LHCN-M2 (cell line): ENCODE measurements at regions not wholly inside any gene's neighbourhood (a gene's known extent, or its start where the extent isn't known, plus 50 kb on each side); places are given as distances from the start of the nearest gene placed in this dataset.
"Not testable (repeated sequence)": the region's sequence is repeated elsewhere in the genome, so short reads cannot be mapped to it uniquely, and the experiment has no call there.

Experiments used
- DNase-seq: peaks from one replicate; pipeline ENCODE4 v3.0.0-alpha.2; 2012; ENCODE audit warnings: low read depth

DNA sequence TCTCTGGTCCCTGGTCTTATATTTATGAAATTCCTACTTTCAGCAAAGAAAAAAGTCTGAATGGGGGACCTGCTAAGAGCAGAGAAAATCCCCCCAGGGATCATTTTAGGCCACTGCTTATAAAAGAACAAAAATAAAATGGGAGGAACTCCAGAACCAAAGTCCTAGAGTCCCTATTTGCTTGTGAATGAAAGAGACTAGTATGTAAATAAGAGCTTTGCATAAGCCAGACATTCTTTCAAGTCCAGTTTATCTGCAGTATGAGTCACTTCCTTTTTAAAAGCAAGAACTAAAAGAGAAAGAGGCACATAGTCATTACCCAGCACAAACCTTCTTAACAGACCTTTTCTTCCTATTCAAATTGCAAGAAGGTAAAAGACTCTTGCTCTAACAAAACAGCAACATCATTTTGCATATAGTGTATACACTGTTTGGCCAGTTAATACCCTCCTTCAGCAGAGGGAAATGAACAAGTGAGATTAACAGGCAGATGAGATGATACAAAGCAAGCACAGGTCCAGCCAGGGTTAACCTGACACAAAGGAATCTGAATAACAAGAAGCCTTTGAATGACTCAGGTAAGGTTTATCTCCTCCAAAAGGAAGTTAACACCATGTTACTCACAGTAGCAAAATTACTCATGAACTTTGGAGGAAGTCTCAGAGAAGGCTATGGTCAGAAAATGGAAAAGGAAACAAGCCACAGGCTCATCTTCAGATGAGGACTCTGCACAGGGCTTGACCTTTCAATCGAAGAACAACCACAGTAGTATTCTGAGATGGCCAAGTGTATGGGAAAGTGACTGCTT lies 87.3 kb downstream of the PHLDA1 start:
- peak; percentile 86 for DNase-seq

DNA sequence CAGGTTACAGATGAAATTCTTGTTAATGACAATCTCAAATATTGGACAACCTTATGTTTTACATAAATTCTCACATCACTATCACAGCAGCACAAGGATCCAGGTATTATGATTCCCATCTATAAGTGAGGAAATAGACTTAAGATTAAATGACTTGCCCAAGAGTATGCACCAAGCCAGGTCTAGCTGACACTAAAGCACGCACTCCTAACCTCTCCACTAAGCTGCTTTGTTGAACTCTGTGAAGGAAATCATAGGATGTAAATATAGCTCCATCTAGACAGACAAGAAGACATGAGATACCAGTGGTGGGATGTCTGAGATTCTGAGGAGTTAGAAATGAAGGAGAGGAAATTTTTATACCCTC lies 87.9 kb downstream of the PHLDA1 start:
- DNase-seq = no peak

DNA sequence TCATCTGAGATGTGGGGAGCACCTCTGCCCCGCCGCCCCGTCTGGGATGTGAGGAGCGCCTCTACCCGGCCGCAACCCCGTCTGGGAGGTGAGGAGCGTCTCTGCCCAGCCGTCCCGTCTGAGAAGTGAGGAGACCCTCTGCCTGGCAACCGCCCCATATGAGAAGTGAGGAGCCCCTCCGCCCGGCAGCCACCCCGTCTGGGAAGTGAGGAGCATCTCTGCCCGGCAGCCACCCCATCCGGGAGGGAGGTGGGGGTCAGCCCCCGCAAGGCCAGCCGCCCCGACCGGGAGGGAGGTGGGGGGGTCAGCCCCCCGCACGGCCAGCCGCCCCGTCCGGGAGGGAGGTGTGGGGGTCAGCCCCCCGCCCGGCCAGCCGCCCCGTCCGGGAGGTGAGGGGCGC lies 89.9 kb downstream of the PHLDA1 start:
- not testable (repeated sequence) for DNase-seq

DNA sequence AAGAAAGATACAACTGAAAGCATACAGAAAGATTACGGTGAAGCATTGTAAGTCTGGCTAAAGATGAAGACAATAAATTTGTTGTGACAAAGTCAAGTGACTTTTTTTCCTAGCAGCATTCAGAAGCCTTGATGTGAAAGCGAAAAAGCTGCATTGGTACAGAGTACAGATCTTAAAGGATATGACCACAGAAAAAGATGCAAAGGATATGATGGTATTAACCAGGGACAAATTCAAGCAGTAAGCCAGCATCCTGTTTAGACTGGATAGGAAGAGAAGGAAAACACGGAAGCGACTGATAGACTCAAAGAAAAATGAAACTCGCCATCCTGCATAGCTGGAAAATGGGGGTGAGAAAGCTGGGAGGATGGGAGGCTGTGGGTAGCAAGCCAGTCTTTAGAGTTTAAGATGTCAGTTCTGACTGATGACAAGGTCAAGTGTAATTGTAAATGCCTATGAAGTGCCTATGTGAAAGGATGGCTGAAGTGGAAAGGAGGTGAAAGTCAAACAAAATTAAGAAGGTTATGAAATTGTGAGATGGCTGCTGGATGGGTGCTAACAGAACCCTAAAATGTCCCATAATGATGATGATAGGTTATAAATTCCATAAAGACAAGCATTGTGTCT lies 92.4 kb downstream of the PHLDA1 start:
- DNase-seq = no peak

DNA sequence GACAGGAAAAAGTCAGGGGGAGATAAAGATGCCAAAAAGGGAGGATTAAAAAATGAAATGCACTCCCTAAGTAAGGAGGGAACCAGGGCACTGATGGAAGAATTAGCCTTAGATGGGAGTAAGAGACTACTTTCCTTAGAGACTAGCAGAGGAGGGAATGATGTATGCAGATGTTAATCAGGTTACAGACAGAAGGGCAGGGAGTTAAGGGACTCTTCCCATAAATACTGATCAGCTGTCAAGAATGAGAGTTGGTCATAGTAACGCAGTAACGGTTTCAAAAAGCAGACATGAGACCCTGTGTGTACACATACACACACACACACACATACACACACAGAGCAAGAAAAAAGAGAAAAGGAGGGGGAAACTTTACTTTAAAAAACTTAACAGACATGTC lies 93.4 kb downstream of the PHLDA1 start:
- no peak for DNase-seq

DNA sequence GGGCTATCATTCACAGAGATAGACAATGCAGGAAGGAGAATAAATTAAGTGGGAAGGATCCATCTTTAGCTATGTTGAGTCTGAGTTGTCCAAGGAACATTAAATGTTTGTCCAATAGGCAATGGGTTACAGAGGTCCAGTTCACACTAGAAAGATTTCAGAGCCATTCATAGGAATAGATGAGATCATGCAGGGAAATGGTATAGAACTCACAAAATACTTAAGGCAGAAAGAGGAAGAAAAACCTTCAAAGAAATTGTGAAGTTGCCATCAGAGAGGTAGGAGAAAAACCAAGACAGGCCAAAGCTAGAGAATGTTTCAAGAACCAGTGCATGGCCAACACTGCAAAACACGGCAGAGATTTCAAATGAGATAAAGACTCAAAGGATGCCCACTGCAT lies 94.1 kb downstream of the PHLDA1 start:
- no peak for DNase-seq

DNA sequence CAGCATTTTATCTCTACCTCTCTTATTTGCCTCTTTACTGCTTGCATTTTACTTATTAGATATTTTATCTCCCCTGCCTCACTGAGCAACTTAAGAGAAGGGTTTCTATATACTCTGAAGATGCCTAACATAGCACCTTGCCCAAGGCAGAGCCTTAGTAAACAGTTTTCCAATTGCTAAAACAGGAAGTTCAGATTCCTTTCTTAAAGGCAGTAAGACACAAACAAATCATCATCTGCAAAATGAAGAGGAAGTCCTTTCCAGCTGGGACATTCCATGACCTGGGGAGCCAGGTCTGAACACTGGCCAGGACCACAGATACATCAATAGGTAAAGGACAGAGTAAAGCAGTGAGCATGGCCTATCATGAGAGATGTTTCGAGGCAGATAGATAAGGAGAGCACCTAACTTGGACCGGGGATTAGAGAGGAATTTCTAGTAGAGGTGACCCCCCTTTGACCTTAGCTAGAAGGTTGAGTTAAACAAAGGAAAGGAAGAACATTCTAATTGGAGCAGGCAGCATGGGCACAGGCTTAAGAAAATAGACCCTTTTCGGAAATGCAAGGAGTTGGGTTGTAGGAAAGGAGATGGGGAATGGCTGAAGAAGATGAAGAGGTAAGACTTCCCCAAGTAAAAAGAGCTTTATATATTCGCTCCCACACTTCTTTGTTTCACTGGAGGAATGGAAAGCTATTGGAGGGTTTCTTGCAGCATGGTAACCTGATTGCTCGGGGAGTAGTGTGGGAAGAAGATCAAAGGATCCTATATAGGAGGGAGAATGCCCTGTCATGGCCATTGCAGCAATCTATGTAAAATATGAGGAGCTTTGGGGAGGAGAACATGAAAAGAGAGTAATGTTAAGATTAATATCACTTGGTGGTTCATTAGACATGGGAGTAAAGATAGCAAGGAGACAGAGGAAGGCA lies 94.8 kb downstream of the PHLDA1 start:
- DNase-seq = no peak

DNA sequence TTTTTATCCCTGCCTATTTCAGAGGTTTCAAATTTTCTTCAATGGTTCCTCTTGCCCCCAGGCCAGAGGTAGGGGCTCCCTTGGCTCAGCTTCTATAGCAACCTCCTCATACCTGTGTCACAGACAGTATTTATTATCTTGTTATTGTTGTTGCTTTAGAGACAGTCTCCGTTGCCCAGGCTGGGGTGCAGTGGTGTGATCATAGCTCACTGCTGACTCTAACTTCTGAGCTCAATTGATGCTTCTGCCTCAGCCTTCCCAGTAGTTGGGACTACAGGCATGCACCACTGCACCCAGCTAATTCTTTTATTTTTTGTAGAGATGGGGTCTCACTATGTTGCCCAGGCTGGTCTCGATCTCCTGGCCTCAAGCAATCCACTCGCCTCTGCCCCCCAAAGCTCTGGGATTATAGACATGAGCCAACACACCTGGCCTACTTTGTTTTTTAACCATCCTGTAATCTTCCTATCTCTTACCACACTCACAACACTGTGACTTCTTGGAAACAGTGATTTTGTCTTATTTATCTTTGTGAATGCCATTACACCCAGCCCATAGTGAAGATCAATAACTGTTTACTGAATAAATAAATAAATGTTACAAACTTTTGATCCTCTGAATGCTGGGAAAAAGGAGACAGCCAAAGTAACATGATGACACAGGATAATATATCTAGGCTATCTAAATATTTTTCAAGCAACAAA lies 95.9 kb downstream of the PHLDA1 start:
- no peak for DNase-seq

DNA sequence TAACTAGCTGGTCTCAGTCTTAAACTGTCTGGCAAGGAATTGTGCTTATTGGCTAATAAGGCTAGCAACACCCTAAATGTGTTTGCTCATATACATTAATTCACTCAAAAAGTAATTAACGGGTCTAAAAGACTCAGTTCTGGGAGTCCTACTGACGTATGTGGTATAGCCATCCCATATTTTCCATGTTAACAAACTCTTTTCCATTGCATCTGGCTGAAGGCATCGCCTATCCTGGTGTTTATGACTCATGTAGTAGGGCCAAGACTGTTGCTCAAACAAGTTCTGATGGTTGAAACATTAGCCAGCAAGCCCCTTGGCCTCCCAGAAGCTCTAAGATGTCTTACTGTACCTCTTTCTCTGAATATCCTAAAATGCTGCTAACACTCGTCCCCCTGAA lies 98.5 kb downstream of the PHLDA1 start:
- peak; percentile 71 for DNase-seq

DNA sequence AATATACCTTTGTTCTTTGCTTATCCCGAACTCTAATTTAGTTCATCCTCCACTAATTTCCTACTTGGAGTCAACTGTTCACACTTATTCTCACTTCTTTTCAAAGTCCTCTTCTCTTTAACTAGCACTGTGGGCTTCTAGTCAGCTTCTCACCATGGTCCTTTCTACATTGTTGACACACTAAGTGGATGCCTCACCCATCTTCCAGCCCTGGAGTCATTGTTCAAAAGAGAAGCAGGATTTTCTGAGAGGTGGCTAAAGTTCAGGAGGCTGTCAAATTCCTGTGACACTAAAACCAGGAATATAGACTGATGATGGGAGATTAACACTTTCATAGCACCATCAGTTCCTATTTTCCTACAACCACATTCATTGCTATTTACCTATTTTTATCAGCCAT lies 99.3 kb downstream of the PHLDA1 start:
- DNase-seq = no peak

DNA sequence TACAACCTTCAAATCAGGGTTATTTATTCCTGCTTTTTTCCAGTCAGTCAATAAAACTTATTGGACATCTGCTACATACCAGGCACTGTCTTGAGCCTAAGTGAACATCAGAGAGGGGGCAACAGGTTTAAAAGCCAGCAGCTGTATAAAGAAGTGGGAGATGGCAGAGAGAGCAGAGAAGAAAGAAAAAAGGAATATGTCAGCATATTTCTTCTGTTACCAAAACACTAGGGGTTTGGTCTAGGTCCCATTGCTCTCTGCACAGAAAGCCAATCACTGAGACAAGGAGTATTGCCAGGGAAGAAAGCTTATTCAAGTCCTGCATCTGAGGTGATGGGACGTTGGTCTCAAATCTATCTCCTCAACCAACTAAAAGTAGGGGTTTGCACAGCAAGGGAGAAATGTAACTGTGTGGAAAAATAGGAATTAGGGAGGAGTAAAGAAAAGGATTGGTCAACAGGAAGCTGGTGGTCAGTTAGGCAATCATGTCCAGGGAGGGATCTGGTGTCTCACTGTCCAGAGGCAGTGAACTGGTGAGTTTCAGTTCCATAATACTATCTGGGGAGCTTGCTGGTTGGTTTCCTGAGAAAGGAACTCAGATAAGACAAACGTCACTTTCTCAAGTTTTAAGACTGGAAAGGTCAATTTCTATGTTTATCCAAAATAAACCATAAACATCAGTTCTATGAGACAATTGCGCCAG lies 107.5 kb downstream of the PHLDA1 start:
- DNase-seq = peak; percentile 55

DNA sequence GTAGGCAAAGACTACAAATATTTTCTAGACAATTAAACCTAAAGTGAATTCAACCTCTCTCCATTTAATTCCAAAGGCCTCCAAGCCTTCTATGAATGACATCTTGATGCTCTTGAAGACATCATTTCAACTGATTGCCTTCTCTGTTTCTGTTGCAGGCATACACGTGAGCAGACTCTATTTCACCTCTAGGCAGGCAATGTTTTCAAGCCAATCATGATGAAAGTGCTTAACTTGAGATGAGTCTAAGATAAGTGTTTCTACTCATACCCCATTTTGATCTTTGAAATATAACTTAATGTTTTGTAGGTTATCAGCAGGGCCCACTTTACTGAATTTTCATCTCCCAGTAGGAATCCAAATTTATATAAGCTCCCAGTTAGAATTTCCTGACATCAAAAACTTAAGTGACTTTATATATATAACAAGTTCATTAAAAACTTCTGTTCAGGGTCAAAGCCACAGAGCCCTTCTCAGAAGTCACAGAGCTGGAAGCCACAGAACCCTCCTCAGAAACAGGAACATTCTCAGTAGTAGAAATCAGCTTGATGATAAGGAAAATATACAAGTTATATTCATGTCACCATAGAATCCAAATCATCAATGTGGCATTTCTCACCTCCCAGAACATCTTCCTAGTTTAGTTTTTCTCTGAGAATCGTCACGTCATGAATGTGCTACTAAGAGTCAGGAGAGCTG lies 108.5 kb downstream of the PHLDA1 start:
- no peak for DNase-seq

DNA sequence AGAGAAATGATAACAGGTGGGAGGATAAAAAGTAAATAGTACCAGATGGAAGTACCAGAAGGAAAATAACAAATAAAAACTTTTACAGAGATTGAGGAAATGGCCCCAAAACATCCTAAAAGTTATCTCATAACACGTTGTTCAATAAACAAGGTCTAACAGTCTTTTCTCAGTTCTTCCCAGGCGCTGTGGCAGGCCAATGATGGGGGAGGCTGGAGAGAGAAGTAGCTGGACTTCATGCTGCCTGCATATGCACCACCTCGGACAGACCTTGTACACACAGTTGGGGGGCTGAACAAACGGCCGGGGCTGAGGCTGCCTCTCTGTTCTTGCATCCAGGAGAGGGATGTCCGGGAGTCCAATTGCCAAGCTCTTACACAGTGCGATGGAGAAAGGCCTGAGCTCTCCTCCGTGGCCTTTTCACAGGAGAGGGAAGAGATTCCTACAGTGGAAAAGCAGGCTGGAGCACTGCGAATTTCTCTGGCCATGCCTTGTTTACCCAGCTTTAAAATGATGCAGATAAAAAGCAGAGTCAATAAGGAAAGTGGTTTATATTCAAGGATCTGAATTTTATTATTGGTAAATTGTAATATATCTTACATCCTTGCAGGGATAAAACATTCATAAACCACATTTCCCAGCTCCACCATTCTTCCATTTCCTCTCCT lies 109.8 kb downstream of the PHLDA1 start:
- no peak for DNase-seq

DNA sequence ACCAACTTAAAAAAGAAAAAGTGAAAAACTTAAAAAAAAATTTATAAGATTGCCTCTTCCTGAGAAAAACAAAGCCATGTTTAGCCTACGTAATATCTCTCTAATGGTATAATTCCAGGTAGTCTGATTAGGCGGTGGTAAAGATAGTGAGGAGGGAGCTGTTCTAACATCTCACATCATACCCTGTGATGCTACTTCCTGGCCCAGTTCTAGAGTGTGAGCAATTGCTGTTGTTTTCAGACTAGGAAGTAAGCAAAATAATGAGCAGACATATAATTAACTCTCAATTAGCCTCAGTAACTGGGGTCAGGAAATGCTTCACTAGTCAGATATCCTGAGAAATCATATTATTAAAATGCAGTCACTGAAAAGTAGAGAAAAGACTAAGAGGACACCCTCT lies 113.9 kb downstream of the PHLDA1 start:
- no peak for DNase-seq

DNA sequence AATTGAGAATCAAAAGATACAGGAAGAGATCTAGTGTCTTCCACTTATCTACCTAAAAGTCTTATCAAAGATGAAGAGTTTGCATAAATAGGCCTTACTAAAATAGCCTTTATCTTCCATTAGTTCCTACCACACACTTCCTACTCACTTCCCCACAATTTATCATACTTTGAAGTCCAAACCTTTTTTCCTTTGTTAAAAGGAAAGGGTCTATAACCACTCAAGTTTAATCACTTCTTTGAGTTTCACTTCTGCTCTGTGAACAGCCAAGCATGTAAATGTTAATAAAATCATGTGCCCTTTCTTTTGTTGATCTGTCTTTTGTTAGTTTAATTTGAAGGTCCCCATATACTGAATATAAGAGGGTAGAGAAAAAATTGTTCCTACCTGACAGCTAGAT lies 114.5 kb downstream of the PHLDA1 start:
- DNase-seq = no peak

DNA sequence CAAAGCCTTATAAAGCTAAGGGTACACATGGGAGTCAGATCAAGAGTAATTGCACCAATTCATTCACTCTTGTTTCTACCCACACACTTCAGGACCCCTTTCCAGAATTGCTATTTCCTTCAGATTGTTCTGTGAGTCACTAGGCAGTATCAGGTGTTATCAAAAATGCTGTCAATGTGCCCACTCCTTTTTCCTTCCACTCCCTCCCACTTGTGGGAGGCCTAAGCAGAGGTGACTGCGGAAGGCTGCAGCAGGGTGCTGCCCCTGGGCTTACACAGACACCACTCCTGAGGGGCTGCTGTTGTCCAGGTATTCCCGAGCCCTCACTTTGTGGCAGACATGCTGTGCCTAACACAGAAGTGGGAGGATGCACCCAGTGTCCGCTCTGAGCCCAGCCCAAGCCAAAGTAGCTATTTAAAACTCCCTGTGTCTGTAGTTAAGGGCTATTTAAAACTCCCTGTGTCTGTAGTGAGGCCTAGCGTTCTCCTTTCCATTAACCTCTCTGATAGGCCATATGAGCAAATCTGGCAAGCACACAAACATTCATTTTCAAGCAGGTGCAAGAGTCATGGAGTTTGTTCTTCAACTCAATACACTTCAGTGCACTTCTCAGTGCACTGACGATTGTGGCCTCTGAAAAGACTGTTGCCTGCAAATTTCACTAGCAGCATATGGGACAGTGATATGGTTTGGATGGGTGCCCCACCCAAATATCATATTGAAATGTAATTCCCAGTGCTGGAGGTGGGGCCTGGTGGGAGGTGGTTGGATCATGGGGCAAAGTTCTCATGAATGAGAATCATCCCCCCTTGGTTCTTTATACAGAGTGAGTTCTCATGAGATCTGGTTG lies 117.8 kb downstream of the PHLDA1 start:
- DNase-seq = no peak

DNA sequence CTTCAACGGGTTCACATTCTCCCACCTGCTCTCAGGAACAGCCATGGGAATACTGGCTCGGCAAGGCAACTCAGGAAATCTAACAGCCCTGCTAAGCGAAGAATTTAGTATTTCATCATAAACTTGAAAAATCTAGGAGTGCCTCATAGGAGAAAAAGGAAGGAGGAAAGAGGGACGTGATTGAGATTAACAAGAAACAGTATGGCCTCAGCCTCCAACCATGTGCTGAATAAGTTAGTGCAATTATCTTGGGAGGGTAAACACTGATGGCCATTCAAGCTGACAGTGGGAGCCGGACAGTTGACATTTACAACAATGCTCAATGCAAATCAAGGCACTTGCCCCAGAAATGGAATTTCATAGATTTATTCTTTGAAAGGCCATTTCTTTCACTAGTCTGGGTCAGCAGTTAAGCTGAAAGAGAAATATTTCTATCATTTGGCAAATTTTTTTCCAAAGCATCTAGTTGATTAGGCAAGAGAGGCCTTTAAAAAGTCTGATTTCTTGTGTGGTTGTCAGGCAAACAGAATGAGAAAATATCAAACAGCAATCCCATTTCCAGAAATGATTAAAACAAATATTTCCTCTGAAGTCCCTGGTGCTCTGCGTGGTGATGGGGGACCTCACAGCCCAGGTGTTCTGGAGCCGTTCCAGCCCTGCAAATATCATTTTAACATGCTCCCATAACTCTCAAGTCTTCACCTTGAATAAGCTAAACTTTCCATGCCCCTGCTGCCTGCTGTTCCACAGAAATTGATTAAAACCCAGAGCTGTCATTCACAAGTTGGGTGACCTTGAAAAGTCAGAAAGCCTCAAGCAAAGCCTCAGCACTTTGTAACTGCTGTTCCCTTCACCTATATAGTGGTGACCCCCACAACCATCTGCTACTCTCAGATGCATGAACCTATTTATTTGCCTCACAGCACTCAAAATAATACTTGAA lies 121.6 kb downstream of the PHLDA1 start:
- DNase-seq = no peak
